ENCODE measurements at regions not wholly inside any gene's neighbourhood (a gene's known extent, or its start where the extent isn't known, plus 50 kb on each side); places are given as distances from the start of the nearest gene placed in this dataset.

DNA sequence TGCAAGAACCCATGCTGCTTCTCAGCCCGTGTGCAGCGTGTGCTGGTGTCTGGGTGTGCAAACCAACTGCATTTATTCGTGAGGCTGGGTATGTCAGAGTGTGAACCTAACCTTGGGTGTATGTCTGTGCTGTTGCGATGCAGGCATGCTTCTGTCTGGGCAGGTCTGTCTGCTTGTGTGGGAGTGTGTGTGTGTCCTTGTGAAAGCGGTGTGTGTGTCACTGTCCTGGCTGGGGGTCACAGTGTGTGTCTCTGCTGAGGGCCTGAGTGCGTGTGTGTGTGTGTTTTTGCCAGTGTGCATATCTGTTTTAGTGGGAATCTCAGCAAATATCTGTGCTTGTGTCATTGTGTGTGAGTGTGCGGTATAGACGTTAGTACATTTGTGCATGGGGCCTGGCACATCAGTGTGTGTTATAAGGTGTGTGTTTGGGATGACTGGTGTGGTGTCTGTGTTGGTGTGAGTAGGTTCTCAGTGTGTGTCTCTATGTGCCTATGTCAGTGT, 121.8 kb downstream of the CYLD start:
- TF ChIP-seq, protein P1, sequence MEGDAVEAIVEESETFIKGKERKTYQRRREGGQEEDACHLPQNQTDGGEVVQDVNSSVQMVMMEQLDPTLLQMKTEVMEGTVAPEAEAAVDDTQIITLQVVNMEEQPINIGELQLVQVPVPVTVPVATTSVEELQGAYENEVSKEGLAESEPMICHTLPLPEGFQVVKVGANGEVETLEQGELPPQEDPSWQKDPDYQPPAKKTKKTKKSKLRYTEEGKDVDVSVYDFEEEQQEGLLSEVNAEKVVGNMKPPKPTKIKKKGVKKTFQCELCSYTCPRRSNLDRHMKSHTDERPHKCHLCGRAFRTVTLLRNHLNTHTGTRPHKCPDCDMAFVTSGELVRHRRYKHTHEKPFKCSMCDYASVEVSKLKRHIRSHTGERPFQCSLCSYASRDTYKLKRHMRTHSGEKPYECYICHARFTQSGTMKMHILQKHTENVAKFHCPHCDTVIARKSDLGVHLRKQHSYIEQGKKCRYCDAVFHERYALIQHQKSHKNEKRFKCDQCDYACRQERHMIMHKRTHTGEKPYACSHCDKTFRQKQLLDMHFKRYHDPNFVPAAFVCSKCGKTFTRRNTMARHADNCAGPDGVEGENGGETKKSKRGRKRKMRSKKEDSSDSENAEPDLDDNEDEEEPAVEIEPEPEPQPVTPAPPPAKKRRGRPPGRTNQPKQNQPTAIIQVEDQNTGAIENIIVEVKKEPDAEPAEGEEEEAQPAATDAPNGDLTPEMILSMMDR (IDR thresholded peaks at IDR 0.05): no peak
- TF ChIP-seq EP300 (IDR thresholded peaks at IDR 0.05; ENCODE audit: low read depth) (no peak), POLR2AphosphoS5 (IDR thresholded peaks at IDR 0.05) (no peak)
